ENCODE measurements at regions not wholly inside any gene's neighbourhood (a gene's known extent, or its start where the extent isn't known, plus 50 kb on each side); places are given as distances from the start of the nearest gene placed in this dataset.

- no peak overlapping the region for H3K4ac ChIP-seq (ENCODE audit: low read depth, low read length)
- no peak overlapping the region for H3K27ac ChIP-seq (ENCODE audit: insufficient read length, low read depth, low read length)
- no peak overlapping the region for H3K4me2 ChIP-seq (ENCODE audit: insufficient read depth, insufficient read length, low read length)
- no peaks in the 10 kb centered on the region for H3K23me2 ChIP-seq (ENCODE audit: insufficient read length, low read depth, low read length, poor library complexity, severe bottlenecking)
- no peak overlapping the region for H3K9ac ChIP-seq (ENCODE audit: extremely low read depth, insufficient read length, low read length)
- no peak overlapping the region for H3K56ac ChIP-seq (ENCODE audit: insufficient read length, low read depth, low read length)
- Mint-ChIP-seq H3K27ac (peak overlapping the region in 1 of 3 experiments; percentile 1; a peak in 2 of 7 replicates), H3K36me3 (ENCODE audit: insufficient read depth in 1 of 3, low read depth in 3 of 3) (peaks cover 0 to 11% (median 2%) of the 10 kb centered on the region in 3 experiments; a peak in 2 of 7 replicates), H3K9me3 (peaks cover 0 to 11% of the 10 kb centered on the region in 2 experiments; a peak in 3 of 5 replicates), H3K27me3 (ENCODE audit: low read depth) (no peaks in the 10 kb centered on the region), H3K4me3 (no peak overlapping the region), H3K4me1 (peaks cover 55 to 68% of the 10 kb centered on the region in 2 experiments)
- H3K79me2 ChIP-seq (ENCODE audit: insufficient read depth, low read length), result no peaks in the 10 kb centered on the region
- H2BK5ac ChIP-seq (ENCODE audit: insufficient read length, low read length), result no peak overlapping the region
- no peak for DNase-seq
- no peak overlapping the region for H4K8ac ChIP-seq (replicated peaks; ENCODE audit: insufficient read length, low read depth, low read length)
- no peaks in the 10 kb centered on the region for H4K20me1 ChIP-seq (ENCODE audit: control insufficient read depth, insufficient read depth, insufficient read length)
- no peak overlapping the region for H2BK20ac ChIP-seq (ENCODE audit: low read depth, low read length, poor library complexity, severe bottlenecking)
- H3T11ph ChIP-seq (ENCODE audit: low read length), result no peak overlapping the region
- no CpG with 5 or more reads among the region's 5 CpGs for WGBS (ENCODE audit: extremely low coverage, insufficient read length, low lambda C conversion rate)
- no peak overlapping the region for H2BK12ac ChIP-seq (ENCODE audit: insufficient read length, low read depth, low read length)
- no peak overlapping the region for H3K18ac ChIP-seq (ENCODE audit: insufficient read length, low read depth, low read length)
- no peaks in the 10 kb centered on the region for H3K27me3 ChIP-seq (ENCODE audit: insufficient read depth, low read length)
- H4K91ac ChIP-seq (ENCODE audit: insufficient read length, low read depth, low read length), result no peak overlapping the region
- no peak overlapping the region for H2AK5ac ChIP-seq (ENCODE audit: insufficient read length, low read length)
- peaks cover 12% of the 10 kb centered on the region for H3K4me1 ChIP-seq (ENCODE audit: insufficient read depth, low read length)
- no peak for TF ChIP-seq CTCF (conservative IDR thresholded peaks at IDR 0.05)
- H4K5ac ChIP-seq (ENCODE audit: insufficient read length, low read depth, low read length), result no peak overlapping the region
- no peak overlapping the region for H3K14ac ChIP-seq (ENCODE audit: insufficient read depth, low read length)
- no peak overlapping the region for H3K23ac ChIP-seq (ENCODE audit: insufficient read length, low read depth, low read length)
- H2BK120ac ChIP-seq (ENCODE audit: low read depth, low read length, poor library complexity, severe bottlenecking), result no peak overlapping the region
- H3K9me3 ChIP-seq (ENCODE audit: control insufficient read depth, low read depth, low read length), result no peaks in the 10 kb centered on the region
- H3K79me1 ChIP-seq (ENCODE audit: insufficient read depth, low read depth, low read length, poor library complexity, severe bottlenecking), result no peaks in the 10 kb centered on the region
- no peak overlapping the region for H2BK15ac ChIP-seq (ENCODE audit: low read depth, low read length)
- no peak overlapping the region for H2AFZ ChIP-seq (ENCODE audit: low read length)
Observed at GRCh38 chr21:35503671-35504070, 454.6 kb upstream of the RUNX1 start.

Measured in H9 (cell line).